OCI-LY3 (cell line): ENCODE measurements at regions not wholly inside any gene's neighbourhood (a gene's known extent, or its start where the extent isn't known, plus 50 kb on each side); places are given as distances from the start of the nearest gene placed in this dataset.

Experiments
- H2AFZ ChIP-seq: fragments of 200-600, 300-600 bp; shearing (Covaris generic); 2 replicates; pipeline ENCODE4 v1.6.0; 2014; ENCODE audit warnings: antibody characterized with exemption, low read depth, low read length
- H3K27ac ChIP-seq: fragments of 200-600, 300-600 bp; sonication (generic); 2 replicates; pipeline ENCODE4 v1.5.1; 2014; ENCODE audit warnings: mild to moderate bottlenecking, low read length, moderate library complexity, mixed read lengths
- H3K27me3 ChIP-seq: fragments of 200-600, 300-600 bp; sonication (generic); 2 replicates; pipeline ENCODE4 v1.6.1; 2014; ENCODE audit warnings: low read depth, low read length, mixed read lengths
- H3K36me3 ChIP-seq: fragments of 200-600, 300-600 bp; sonication (generic); replicated peaks from 2 replicates; pipeline ENCODE3; 2014; ENCODE audit warnings: low read depth, low read length, mixed read lengths
- H3K4me1 ChIP-seq: fragments of 300-600, 200-600 bp; sonication (generic); 2 replicates; pipeline ENCODE4 v1.6.1; 2014; ENCODE audit warnings: low read length, mixed read lengths
- H3K4me2 ChIP-seq: fragments of 200-600, 300-600 bp; sonication (generic); 2 replicates; pipeline ENCODE4 v1.6.1; 2014; ENCODE audit warnings: low read length, mixed read lengths
- H3K4me3 ChIP-seq: fragments of 300-600, 200-600 bp; sonication (generic); 2 replicates; pipeline ENCODE4 v1.5.1; 2014; ENCODE audit warnings: antibody characterized with exemption, mild to moderate bottlenecking, low read length, moderate library complexity
- H3K79me2 ChIP-seq: fragments of 300-600, 200-600 bp; shearing (Covaris generic); 2 replicates; pipeline ENCODE4 v1.6.1; 2014; ENCODE audit warnings: mild to moderate bottlenecking, low read length, mixed read lengths
- H3K9ac ChIP-seq: fragments of 300-600, 200-600 bp; shearing (Covaris generic); 2 replicates; pipeline ENCODE4 v1.6.0; 2014; ENCODE audit warnings: mild to moderate bottlenecking, low read length, moderate library complexity
- H3K9me3 ChIP-seq: fragments of 200-600, 300-600 bp; shearing (Covaris generic); 2 replicates; pipeline ENCODE4 v1.6.1; 2014; ENCODE audit warnings: low read length, mixed read lengths; ENCODE audit not compliant: insufficient read depth
- H4K20me1 ChIP-seq: fragments of 200-600, 300-600 bp; sonication (generic); 2 replicates; pipeline ENCODE4 v1.6.1; 2016; ENCODE audit warnings: low read length, mixed read lengths; ENCODE audit not compliant: insufficient read depth
- CTCF ChIP-seq: fragments of 200-600, 300-600 bp; sonication (generic); IDR thresholded peaks from 2 replicates; pipeline ENCODE4 v1.5.1; 2014; ENCODE audit warnings: antibody characterized with exemption, low read length, low read depth
- EZH2phosphoT487 ChIP-seq: fragments of 200-600 bp; shearing (Covaris generic); IDR thresholded peaks from 2 replicates; pipeline ENCODE4 v1.6.1; 2018; ENCODE audit warnings: antibody characterized with exemption, mixed run types, low read depth

DNA sequence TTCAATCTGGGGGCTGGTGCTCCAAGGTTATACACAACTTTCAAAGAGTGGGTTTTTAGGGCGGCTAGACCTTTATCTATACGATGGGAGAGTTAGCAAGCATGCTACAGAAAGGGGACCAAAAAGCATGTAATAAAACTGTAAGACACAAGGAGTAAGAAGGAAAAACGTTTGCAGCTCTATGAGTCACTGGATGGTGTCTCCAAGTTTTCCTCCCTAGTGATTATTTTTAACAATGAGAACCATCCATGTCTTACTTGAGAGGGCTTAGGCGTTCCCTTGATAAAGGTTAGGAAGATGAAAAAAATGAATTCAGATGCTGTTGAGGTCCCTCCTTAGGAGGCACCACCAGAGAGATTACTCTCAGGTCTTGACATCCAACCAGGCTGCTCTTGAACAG, 75.9 kb downstream of the HRH4 start:
- no peak overlapping the region for H3K27ac ChIP-seq
- H3K79me2 ChIP-seq, result no peaks in the 10 kb centered on the region
- H4K20me1 ChIP-seq, result no peaks in the 10 kb centered on the region
- H3K27me3 ChIP-seq, result peaks cover 51% of the 10 kb centered on the region
- H3K4me3 ChIP-seq, result no peak overlapping the region
- no peaks in the 10 kb centered on the region for H3K4me1 ChIP-seq
- no peak overlapping the region for H2AFZ ChIP-seq
- H3K9me3 ChIP-seq, result no peaks in the 10 kb centered on the region
- no peak for TF ChIP-seq EZH2phosphoT487
- TF ChIP-seq CTCF, result no peak
- no peaks in the 10 kb centered on the region for H3K36me3 ChIP-seq
- H3K9ac ChIP-seq, result no peak overlapping the region
- no peak overlapping the region for H3K4me2 ChIP-seq

- H3K9me3 ChIP-seq, result no peaks in the 10 kb centered on the region
- no peak for TF ChIP-seq EZH2phosphoT487
- TF ChIP-seq CTCF, result no peak
- H2AFZ ChIP-seq, result no peak overlapping the region
- H3K27ac ChIP-seq, result no peak overlapping the region
- no peaks in the 10 kb centered on the region for H3K79me2 ChIP-seq
- H4K20me1 ChIP-seq, result no peaks in the 10 kb centered on the region
- H3K9ac ChIP-seq, result no peak overlapping the region
- H3K4me3 ChIP-seq, result no peak overlapping the region
- peaks cover 48% of the 10 kb centered on the region for H3K27me3 ChIP-seq
- H3K36me3 ChIP-seq, result no peaks in the 10 kb centered on the region
- no peak overlapping the region for H3K4me2 ChIP-seq
- H3K4me1 ChIP-seq, result no peaks in the 10 kb centered on the region
Measured at GRCh38 chr18:24536834-24537233, 76.4 kb downstream of the HRH4 start.

DNA sequence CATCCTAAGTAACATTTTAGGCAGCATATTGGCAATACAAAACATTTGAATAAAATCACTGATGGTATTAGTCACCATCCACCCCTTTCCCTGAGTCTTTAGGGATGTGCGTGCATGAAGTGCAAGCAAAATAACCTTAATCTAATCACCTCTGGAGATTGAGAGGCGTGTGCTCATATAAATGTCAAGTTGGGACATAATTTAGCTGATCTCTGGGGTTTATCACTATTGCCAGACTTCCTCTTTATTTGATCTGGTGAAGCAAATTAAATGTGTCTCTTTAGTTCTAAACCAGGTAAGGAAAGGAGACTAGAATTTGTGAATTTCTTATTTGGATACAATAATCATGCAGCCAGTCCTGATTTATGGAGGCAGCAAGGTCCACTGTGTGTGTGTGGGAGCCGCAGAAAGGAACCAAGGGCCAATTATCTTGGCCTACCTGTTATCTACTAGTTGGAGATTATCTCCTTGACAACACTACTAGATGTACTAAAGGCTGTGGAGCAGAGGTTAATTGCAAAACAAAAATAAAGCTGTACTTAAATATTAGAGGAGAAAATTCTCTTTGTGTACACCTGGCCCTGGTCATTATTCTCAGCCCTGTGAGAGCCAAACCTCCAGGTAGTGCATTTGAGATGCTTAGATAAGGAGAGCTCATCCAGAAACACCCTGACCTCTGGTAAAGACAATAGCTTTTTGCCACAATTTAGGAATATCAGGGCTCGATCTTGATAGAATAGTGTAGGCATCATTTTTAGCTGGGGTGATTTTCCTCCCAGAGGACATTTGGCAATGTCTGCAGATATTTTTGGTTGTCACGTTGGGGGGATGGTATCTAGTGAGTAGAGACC, 78.2 kb downstream of the HRH4 start:
- Histone ChIP-seq H3K9me3 (no peaks in the 10 kb centered on the region), H3K9ac (no peak overlapping the region), H3K4me3 (no peak overlapping the region), H3K27me3 (peaks cover 32% of the 10 kb centered on the region), H3K36me3 (no peaks in the 10 kb centered on the region), H4K20me1 (no peaks in the 10 kb centered on the region), H2AFZ (no peak overlapping the region), H3K4me2 (no peak overlapping the region), H3K79me2 (no peaks in the 10 kb centered on the region), H3K4me1 (peaks cover 3% of the 10 kb centered on the region), H3K27ac (no peak overlapping the region)
- no peak for TF ChIP-seq CTCF
- TF ChIP-seq EZH2phosphoT487, result no peak

GRCh38 chr18:24539866-24540617, 79.6 kb downstream of the HRH4 start:
- no peaks in the 10 kb centered on the region for H3K36me3 ChIP-seq
- TF ChIP-seq EZH2phosphoT487 (no peak), CTCF (no peak)
- H3K4me2 ChIP-seq, result no peak overlapping the region
- H2AFZ ChIP-seq, result no peak overlapping the region
- H4K20me1 ChIP-seq, result no peaks in the 10 kb centered on the region
- H3K27ac ChIP-seq, result no peak overlapping the region
- peaks cover 9% of the 10 kb centered on the region for H3K4me1 ChIP-seq
- H3K27me3 ChIP-seq, result peaks cover 32% of the 10 kb centered on the region
- H3K4me3 ChIP-seq, result no peak overlapping the region
- H3K9me3 ChIP-seq, result no peaks in the 10 kb centered on the region
- H3K79me2 ChIP-seq, result no peaks in the 10 kb centered on the region
- H3K9ac ChIP-seq, result no peak overlapping the region
